ENCODE measurements at regions not wholly inside any gene's neighbourhood (a gene's known extent, or its start where the extent isn't known, plus 50 kb on each side); places are given as distances from the start of the nearest gene placed in this dataset.

DNA sequence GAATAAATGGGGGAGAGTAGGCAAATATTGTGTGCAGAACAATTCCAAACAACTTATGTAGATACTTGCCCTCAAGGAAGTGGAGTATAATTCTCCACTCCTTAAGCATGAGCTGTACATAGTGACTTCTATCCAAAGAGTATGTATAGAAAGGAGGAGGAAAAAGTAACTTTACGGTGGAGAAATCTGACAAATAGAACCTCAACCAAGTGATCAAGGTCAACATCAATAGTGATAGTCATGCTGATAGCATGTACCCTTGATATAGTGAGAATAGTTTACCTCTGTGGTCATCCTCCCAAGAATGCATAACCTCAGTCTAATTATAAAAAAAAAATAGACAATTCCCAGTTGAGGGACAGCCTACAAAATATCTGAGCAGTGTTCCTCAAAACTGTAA, 89.1 kb upstream of the NANOS1 start:
- DNase-seq: no peak
- intact Hi-C loops (cut with DNase I): no loop called here

- intact Hi-C loops (cut with DNase I): no loop called here
- DNase-seq: no peak
Observed at GRCh38 chr10:118943253-118943652, 86.3 kb upstream of the NANOS1 start.

GRCh38 chr10:118944959-118945633, 84.4 kb upstream of the NANOS1 start:
- DNase-seq: no peak
- intact Hi-C loops (cut with DNase I): no loop called here

GRCh38 chr10:118948786-118949185, 80.7 kb upstream of the NANOS1 start:
- DNase-seq: peak in 1 of 10 donors; percentile 54
- intact Hi-C loops (cut with DNase I): no loop called here

- no peak for DNase-seq
- intact Hi-C loops (cut with DNase I): no loop called here
Observed at GRCh38 chr10:118950190-118950680, 79.3 kb upstream of the NANOS1 start.

GRCh38 chr10:118950997-118951637, 78.4 kb upstream of the NANOS1 start:
- intact Hi-C loops (cut with DNase I): no loop called here
- no peak for DNase-seq

- DNase-seq: no peak
- intact Hi-C loops (cut with DNase I): no loop called here
Observed at GRCh38 chr10:118952493-118953295, 76.8 kb upstream of the NANOS1 start.

DNA sequence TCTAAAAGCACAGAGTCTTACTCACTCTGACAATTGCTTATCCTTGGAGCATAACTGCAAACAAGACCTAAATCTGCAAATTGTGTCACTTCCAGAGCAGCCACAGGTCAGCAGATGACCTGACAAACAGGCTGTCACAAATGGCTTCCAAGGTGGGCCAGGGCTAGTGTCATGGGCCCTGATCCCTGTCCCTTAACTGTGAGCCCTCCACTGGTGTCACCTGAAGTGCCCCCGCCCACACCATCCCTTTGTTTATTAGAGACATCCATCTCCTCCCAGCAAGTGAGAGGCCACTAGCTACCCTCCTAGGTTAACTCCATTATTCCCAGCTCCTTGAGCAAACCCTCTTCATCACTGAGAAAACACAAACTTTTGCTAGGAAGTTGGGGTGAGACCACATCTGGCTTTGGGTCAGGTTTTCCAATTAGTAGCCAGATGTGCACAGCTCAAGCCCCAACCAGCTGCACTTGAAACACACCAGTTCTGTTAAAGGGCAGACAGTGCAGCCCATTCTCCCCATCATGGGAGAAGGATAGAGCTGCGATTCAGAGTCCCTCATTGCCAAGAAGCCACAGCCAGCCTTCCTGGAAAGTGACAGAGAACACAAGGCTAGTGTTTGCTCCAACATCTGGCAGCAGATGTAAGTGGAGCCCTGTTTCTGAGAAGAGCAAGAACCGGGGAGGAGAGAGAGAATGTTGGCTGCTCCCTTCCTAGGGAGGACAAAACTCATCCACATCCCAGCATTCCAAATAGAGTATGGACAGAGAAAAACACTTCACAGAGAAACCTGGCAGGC, 75.7 kb upstream of the NANOS1 start:
- peak in 5 of 10 donors; percentile 21 to 93 (median 28) for DNase-seq
- intact Hi-C loops (cut with DNase I): no loop called here

GRCh38 chr10:118955531-118955930, 74.0 kb upstream of the NANOS1 start:
- DNase-seq: no peak
- intact Hi-C loops (cut with DNase I): no loop called here

GRCh38 chr10:118955951-118956801, 73.3 kb upstream of the NANOS1 start:
- DNase-seq: peak in 1 of 10 donors; percentile 42

GRCh38 chr10:118956802-118957442, 72.6 kb upstream of the NANOS1 start:
- DNase-seq: no peak
- intact Hi-C loops (cut with DNase I): no loop called here

More at GRCh38 chr10:118955951-118956801, 73.3 kb upstream of the NANOS1 start:
- intact Hi-C loops (cut with DNase I): no loop called here

- no peak for DNase-seq
- intact Hi-C loops (cut with DNase I): no loop called here
Observed at GRCh38 chr10:118957443-118957825, 72.1 kb upstream of the NANOS1 start.

GRCh38 chr10:118957966-118958365, 71.5 kb upstream of the NANOS1 start:
- no peak for DNase-seq
- intact Hi-C loops (cut with DNase I): no loop called here

- intact Hi-C loops (cut with DNase I): no loop called here
- no peak for DNase-seq
Observed at GRCh38 chr10:118958559-118958958, 71.0 kb upstream of the NANOS1 start.

DNA sequence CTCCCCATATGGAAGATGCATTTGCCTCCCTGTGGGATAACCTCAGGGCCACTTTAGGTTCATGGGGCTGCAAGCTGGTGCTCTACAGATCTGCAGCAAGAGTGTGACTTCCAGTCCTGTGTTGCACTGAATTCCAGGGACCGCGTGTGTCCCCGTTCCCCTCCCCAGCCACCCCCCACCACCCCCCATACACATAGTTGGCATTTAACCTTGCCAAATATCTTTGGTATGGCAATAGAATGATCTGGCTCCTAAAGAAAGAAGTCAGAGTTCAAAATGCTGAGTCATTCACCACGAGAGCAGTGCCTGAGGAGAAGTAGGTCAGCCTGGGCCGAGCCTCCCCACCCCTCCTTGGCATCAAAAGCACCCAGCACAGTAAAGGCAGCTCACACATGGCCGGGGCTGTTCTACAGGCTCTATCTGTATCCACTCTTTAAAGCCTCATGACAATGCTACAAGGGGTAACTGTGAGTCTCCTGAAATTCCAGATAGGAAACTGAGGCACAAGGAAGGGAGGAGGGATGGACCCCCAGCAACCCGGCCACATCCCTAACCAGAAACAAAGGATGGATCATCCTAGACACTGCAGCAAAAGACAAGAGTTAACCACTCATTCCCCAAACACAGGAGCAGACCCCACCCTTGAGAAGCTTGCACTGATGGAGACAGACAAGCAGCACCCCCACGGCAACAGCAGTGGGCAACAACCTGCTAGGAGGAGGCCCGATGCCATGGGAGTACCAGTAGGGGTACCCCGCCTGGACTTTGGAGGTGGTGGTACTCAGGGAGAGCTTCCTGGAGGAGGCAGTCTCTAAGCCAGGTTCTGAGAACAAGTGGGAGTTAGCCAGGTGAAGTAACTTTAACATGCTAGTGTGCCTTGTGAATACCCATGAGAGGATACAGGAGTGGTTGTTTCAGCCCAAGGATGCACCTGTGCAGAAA, 70.3 kb upstream of the NANOS1 start:
- intact Hi-C loops (cut with DNase I): no loop called here
- DNase-seq: peak in 2 of 10 donors; percentile 33 to 83

- peak in 1 of 10 donors; percentile 59 for DNase-seq
- intact Hi-C loops (cut with DNase I): no loop called here
Observed at GRCh38 chr10:118960157-118961090, 69.1 kb upstream of the NANOS1 start.

DNA sequence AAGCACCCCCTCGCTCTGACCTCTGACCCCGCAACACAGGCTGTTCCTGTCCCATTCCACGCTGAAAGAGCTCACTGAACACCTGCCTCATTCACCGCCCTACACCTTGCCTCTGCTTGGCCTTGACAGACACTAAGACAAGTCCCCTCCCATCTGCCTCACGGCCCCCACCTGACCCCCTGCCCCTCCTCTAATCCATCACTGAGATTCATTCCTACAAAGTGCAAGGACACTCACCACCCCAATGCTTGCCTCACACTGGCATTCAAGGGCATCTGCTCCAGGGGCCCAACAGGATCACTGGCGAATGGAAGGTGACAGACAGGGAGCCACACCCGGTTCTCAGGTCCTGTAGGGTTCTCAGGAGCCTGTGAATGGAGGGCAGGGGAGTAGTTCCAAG, 68.1 kb upstream of the NANOS1 start:
- peak in 1 of 10 donors; percentile 46 for DNase-seq
- intact Hi-C loops (cut with DNase I): no loop called here

Data from posterior cingulate gyrus (tissue), 11 donors.